B cell (primary cell): ENCODE measurements at regions not wholly inside any gene's neighbourhood (a gene's known extent, or its start where the extent isn't known, plus 50 kb on each side); places are given as distances from the start of the nearest gene placed in this dataset.

ENCODE experiments used
- CTCF ChIP-seq: fragments of 200-600 bp; IDR thresholded peaks from one replicate; pipeline ENCODE4 v1.8.0; 2022; ENCODE audit warnings: antibody characterized with exemption, mild to moderate bottlenecking
- EZH2 ChIP-seq: IDR thresholded peaks from 2 replicates; pipeline ENCODE4 v1.6.1; 2012; ENCODE audit warnings: borderline replicate concordance, low read depth, mild to moderate bottlenecking, moderate library complexity, low read length; ENCODE audit not compliant: insufficient read depth, poor library complexity, severe bottlenecking

- no peak for TF ChIP-seq CTCF
- no peak for TF ChIP-seq EZH2
Measured at GRCh38 chr2:236884569-236885175, 201.0 kb upstream of the COPS8 start.
